HepG2 (cell line): ENCODE measurements at regions not wholly inside any gene's neighbourhood (a gene's known extent, or its start where the extent isn't known, plus 50 kb on each side); places are given as distances from the start of the nearest gene placed in this dataset.

Experiments used
- ATAC-seq: fragments of 200-7000 bp; cut with Tn5 transposase; 3 replicates; pipeline ENCODE4 v1.9.1; 2020; ENCODE audit warnings: mild to moderate bottlenecking, moderate library complexity
- BruUV-seq: library from RNA; stranded (reverse); fragments of 400-500 nt; replicated peaks from 2 replicates; lab custom pipeline; 2021; lab: Mats Ljungman, UMichigan
- CTCF ChIA-PET: fragments of 300-600 bp; formaldehyde crosslinking; extraction: SDS; loops from one replicate; lab custom pipeline; 2021; ENCODE audit warnings: low total read pairs, inconsistent platforms, low intra/inter-chr PET ratio; lab: Yijun Ruan, JAX
- POLR2A ChIA-PET: fragments of 350-600 bp; sonication (Branson Sonifier 250); formaldehyde crosslinking; loops from one replicate; lab custom pipeline; 2020; ENCODE audit warnings: antibody characterized with exemption, inconsistent platforms; lab: Yijun Ruan, JAX
- DNase-seq: peaks from one replicate; pipeline ENCODE4 v3.0.0-alpha.2; 2015; ENCODE audit warnings: low spot score
- FAIRE-seq: peaks from 3 replicates; lab custom pipeline; 2011; peaks lifted over from hg19 to GRCh38; lab: Jason Lieb, UNC
- H2AFZ ChIP-seq: one replicate; pipeline ENCODE4 v1.6.1; 2011; ENCODE audit warnings: low read length, inconsistent platforms
- H3K27ac ChIP-seq: fragments of 300-600 bp; 3 replicates; pipeline ENCODE4 v1.8.0; 2011; ENCODE audit warnings: mixed run types, mild to moderate bottlenecking, mixed read lengths, low read length, inconsistent platforms; ENCODE audit not compliant: insufficient read depth; ENCODE audit errors: extremely low read length
- H3K27me3 ChIP-seq, 2 experiments: fragments of 200-600 bp in 1 of 2; 2 replicates in 1 of 2; 3 replicates in 1 of 2; pipeline versions ENCODE4 v1.6.0 to v1.8.0; 2011; ENCODE audit warnings: low read length in 2 of 2, mild to moderate bottlenecking in 2 of 2, moderate library complexity in 2 of 2, inconsistent platforms in 1 of 2; ENCODE audit not compliant: insufficient read depth in 2 of 2, control insufficient read depth in 1 of 2
- H3K36me3 ChIP-seq, 2 experiments: fragments of 200-600 bp in 1 of 2; replicated peaks in 1 of 2; 2 replicates in 1 of 2; 3 replicates in 1 of 2; pipeline versions ENCODE4 v1.5.1 to v1.8.0; 2011; ENCODE audit warnings: low read length in 2 of 2, inconsistent platforms in 1 of 2; ENCODE audit not compliant: insufficient read depth in 2 of 2, control insufficient read depth in 1 of 2
- H3K4me1 ChIP-seq: 2 replicates; pipeline ENCODE4 v1.5.1; 2012; ENCODE audit warnings: low read length, inconsistent platforms; ENCODE audit not compliant: insufficient read depth
- H3K4me2 ChIP-seq: 2 replicates; pipeline ENCODE4 v1.6.0; 2011; ENCODE audit warnings: low read depth, low read length, inconsistent platforms
- H3K4me3 ChIP-seq, 3 experiments: fragments of 200-600 bp in 1 of 3; sonication (generic), shearing (Covaris generic) in 1 of 3; replicated peaks in 1 of 3; 2 replicates each; pipeline ENCODE4 v1.5.1; 2011 to 2016; ENCODE audit warnings: low read length in 3 of 3, inconsistent platforms in 2 of 3, low read depth in 2 of 3, mild to moderate bottlenecking in 2 of 3, control low read depth in 1 of 3, mixed read lengths in 1 of 3; ENCODE audit not compliant: insufficient read depth in 1 of 3
- H3K79me2 ChIP-seq: one replicate; pipeline ENCODE4 v1.6.1; 2011; ENCODE audit warnings: low read length, inconsistent platforms; ENCODE audit not compliant: insufficient read depth
- H3K9ac ChIP-seq: 2 replicates; pipeline ENCODE4 v1.6.0; 2011; ENCODE audit warnings: mild to moderate bottlenecking, low read depth, low read length, inconsistent platforms; ENCODE audit not compliant: insufficient read depth
- H3K9me3 ChIP-seq: 2 replicates; pipeline ENCODE4 v1.5.1; 2012; ENCODE audit warnings: mild to moderate bottlenecking, low read length
- H4K20me1 ChIP-seq: 2 replicates; pipeline ENCODE4 v1.6.0; 2011; ENCODE audit warnings: inconsistent platforms, mild to moderate bottlenecking, low read length, moderate library complexity; ENCODE audit not compliant: insufficient read depth
- GATAD2A ChIP-seq: IDR thresholded peaks from 2 replicates; pipeline ENCODE4 v1.6.1; 2016
- KDM4B ChIP-seq: sonication (generic); formaldehyde crosslinking; IDR thresholded peaks from 2 replicates; pipeline ENCODE4 v1.4.0; 2020; ENCODE audit warnings: missing genetic modification reagents
- XBP1 ChIP-seq: sonication (generic); formaldehyde crosslinking; IDR thresholded peaks from 2 replicates; pipeline ENCODE4 v1.5.0; 2020; ENCODE audit warnings: missing genetic modification reagents
- ZBTB3 ChIP-seq: sonication (generic); formaldehyde crosslinking; IDR thresholded peaks from 2 replicates; pipeline ENCODE4 v1.4.0; 2020; ENCODE audit warnings: low read depth, mild to moderate bottlenecking, moderate library complexity, missing genetic modification reagents, borderline replicate concordance
- ZNF687 ChIP-seq: sonication (generic); formaldehyde crosslinking; IDR thresholded peaks from 2 replicates; pipeline ENCODE4 v1.5.1; 2020; ENCODE audit warnings: mild to moderate bottlenecking, missing genetic modification reagents, moderate library complexity
- ZNF75D ChIP-seq: sonication (generic); formaldehyde crosslinking; IDR thresholded peaks from 2 replicates; pipeline ENCODE4 v1.8.1; 2023; ENCODE audit warnings: missing genetic modification reagents, mild to moderate bottlenecking, borderline replicate concordance
- WGBS: methylation state at CpG from one replicate; pipeline ENCODE4 v1.1.6; 2017; ENCODE audit warnings: low lambda C conversion rate; 5-methylcytosine and 5-hydroxymethylcytosine counted together
- in situ Hi-C: cut with HindIII; loops from 2 replicates; pipeline ENCODE4 v1.10.0; 2017; ENCODE audit warnings: low pct_unique_long_range_greater_than_20kb; ENCODE audit not compliant: extremely low pct_ligation_motif_present
- intact Hi-C: fragments of 100-400 bp; cut with micrococcal nuclease; formaldehyde crosslinking; loops from one replicate; pipeline ENCODE4 v1.10.0; 2022; ENCODE audit not compliant: unreplicated experiment
- TF ChIP-seq, protein P1 (sequence below): sonication (generic); formaldehyde crosslinking; IDR thresholded peaks from 2 replicates; pipeline ENCODE4 v1.8.1; 2023; ENCODE audit warnings: mild to moderate bottlenecking, missing genetic modification reagents
- TF ChIP-seq, protein P2 (sequence below): sonication (generic); formaldehyde crosslinking; IDR thresholded peaks from 2 replicates; pipeline ENCODE4 v1.8.0; 2022; ENCODE audit warnings: mild to moderate bottlenecking, missing genetic modification reagents; ENCODE audit not compliant: insufficient replicate concordance
- TF ChIP-seq, protein P3 (sequence below): sonication (generic); formaldehyde crosslinking; IDR thresholded peaks from 2 replicates; pipeline ENCODE4 v1.4.0; 2020; ENCODE audit warnings: missing genetic modification reagents

DNA sequence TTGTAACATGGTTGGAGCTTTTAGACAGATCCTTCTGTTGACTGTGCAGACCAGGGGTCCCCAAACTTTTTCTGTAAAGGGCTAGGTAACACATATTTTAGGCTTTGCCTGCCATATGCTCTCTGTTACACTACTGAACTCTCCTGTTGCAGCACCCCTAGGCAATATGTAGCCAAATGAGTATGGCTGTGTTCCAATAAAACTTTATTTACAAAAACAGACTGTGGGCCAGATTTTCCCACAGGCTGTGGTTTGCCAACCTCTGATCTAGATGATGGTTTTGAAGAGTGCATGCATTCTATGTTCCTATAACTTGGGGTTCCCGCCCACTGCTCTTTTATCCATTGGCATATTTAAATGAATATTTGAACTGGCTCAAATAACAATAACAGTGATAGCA lies 180.3 kb upstream of the VASH1 start:
- BruUV-seq = no TSS peak
- no peak overlapping the region for H2AFZ ChIP-seq
- WGBS = 4% methylated on average over 1 of the region's 1 CpG

GRCh38 chr14:76581592-76581991 lies 179.7 kb upstream of the VASH1 start:
- intact Hi-C loops = no loop called here
- Histone ChIP-seq H3K9me3 (no peaks in the 10 kb centered on the region), H3K9ac (no peak overlapping the region), H3K4me3 (no peak overlapping the region), H2AFZ (no peak overlapping the region), H3K27me3 (peaks cover 0 to 16% of the 10 kb centered on the region in 2 experiments; a peak in 3 of 5 replicates), H3K36me3 (no peaks in the 10 kb centered on the region), H3K27ac (no peak overlapping the region), H3K4me2 (no peak overlapping the region), H3K4me1 (no peaks in the 10 kb centered on the region), H3K79me2 (no peaks in the 10 kb centered on the region), H4K20me1 (no peaks in the 10 kb centered on the region)
- no TSS peak for BruUV-seq
- WGBS = 0% methylated on average over 1 of the region's 1 CpG
- FAIRE-seq = no peak
- ChIA-PET POLR2A (no interaction called here), CTCF (no interaction called here)
- no peak for DNase-seq
- ATAC-seq = no peak
- in situ Hi-C loops = no loop called here
- TF ChIP-seq XBP1 (CRISPR knock-in tag) (no peak), GATAD2A (no peak), KDM4B (CRISPR knock-in tag) (no peak), ZNF687 (CRISPR knock-in tag) (no peak)
- TF ChIP-seq, protein P1, sequence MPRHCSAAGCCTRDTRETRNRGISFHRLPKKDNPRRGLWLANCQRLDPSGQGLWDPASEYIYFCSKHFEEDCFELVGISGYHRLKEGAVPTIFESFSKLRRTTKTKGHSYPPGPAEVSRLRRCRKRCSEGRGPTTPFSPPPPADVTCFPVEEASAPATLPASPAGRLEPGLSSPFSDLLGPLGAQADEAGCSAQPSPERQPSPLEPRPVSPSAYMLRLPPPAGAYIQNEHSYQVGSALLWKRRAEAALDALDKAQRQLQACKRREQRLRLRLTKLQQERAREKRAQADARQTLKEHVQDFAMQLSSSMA = no peak
- TF ChIP-seq, protein P2, sequence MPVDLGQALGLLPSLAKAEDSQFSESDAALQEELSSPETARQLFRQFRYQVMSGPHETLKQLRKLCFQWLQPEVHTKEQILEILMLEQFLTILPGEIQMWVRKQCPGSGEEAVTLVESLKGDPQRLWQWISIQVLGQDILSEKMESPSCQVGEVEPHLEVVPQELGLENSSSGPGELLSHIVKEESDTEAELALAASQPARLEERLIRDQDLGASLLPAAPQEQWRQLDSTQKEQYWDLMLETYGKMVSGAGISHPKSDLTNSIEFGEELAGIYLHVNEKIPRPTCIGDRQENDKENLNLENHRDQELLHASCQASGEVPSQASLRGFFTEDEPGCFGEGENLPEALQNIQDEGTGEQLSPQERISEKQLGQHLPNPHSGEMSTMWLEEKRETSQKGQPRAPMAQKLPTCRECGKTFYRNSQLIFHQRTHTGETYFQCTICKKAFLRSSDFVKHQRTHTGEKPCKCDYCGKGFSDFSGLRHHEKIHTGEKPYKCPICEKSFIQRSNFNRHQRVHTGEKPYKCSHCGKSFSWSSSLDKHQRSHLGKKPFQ (CRISPR knock-in tag) = no peak

More for the DNA sequence above, 180.3 kb upstream of the VASH1 start:
- no peak for ATAC-seq
- TF ChIP-seq ZNF75D (CRISPR knock-in tag) = no peak
- TF ChIP-seq, protein P3, sequence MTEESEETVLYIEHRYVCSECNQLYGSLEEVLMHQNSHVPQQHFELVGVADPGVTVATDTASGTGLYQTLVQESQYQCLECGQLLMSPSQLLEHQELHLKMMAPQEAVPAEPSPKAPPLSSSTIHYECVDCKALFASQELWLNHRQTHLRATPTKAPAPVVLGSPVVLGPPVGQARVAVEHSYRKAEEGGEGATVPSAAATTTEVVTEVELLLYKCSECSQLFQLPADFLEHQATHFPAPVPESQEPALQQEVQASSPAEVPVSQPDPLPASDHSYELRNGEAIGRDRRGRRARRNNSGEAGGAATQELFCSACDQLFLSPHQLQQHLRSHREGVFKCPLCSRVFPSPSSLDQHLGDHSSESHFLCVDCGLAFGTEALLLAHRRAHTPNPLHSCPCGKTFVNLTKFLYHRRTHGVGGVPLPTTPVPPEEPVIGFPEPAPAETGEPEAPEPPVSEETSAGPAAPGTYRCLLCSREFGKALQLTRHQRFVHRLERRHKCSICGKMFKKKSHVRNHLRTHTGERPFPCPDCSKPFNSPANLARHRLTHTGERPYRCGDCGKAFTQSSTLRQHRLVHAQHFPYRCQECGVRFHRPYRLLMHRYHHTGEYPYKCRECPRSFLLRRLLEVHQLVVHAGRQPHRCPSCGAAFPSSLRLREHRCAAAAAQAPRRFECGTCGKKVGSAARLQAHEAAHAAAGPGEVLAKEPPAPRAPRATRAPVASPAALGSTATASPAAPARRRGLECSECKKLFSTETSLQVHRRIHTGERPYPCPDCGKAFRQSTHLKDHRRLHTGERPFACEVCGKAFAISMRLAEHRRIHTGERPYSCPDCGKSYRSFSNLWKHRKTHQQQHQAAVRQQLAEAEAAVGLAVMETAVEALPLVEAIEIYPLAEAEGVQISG (CRISPR knock-in tag) = no peak
- no peak for TF ChIP-seq ZBTB3
- TF ChIP-seq, all 625 proteins: peak for 0
- H3K9me3 ChIP-seq = no peaks in the 10 kb centered on the region
- ChIA-PET CTCF (no interaction called here), POLR2A (no interaction called here)
- H3K4me3 ChIP-seq = no peak overlapping the region
- no peaks in the 10 kb centered on the region for H3K79me2 ChIP-seq
- FAIRE-seq = no peak
- H3K4me2 ChIP-seq = no peak overlapping the region
- H3K9ac ChIP-seq = no peak overlapping the region
- no peaks in the 10 kb centered on the region for H4K20me1 ChIP-seq
- in situ Hi-C loops = no loop called here
- no peak overlapping the region for H3K27ac ChIP-seq
- peaks cover 0 to 16% of the 10 kb centered on the region in 2 experiments; a peak in 3 of 5 replicates for H3K27me3 ChIP-seq
- H3K4me1 ChIP-seq = no peaks in the 10 kb centered on the region
- DNase-seq = no peak
- H3K36me3 ChIP-seq = no peaks in the 10 kb centered on the region
- intact Hi-C loops = no loop called here
